ENCODE measurements at regions not wholly inside any gene's neighbourhood (a gene's known extent, or its start where the extent isn't known, plus 50 kb on each side); places are given as distances from the start of the nearest gene placed in this dataset.
A peak's percentile ranks its signal among the peaks of the same experiment; 100 is the strongest.

DNA sequence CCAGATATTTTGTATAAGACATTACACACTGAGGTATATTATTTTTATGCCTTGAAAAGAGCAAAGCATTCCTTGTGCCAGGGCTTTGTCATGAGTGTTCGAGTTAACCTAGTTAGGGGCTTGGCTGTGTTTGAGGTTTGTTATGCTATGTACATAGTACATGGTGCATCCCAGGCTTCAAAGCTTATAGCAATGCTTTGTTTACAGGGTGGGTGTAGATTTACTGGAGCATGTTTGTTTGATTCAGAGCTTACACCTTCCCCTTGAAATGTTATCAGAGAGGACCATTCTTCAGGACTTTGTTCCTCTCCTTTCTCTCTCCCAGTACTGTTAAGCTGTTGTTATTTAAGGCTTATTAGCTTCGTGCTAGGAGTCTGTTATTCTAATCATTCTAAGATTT is 738.7 kb upstream of the LRRTM4 start (continued):
- TF ChIP-seq, protein P1, sequence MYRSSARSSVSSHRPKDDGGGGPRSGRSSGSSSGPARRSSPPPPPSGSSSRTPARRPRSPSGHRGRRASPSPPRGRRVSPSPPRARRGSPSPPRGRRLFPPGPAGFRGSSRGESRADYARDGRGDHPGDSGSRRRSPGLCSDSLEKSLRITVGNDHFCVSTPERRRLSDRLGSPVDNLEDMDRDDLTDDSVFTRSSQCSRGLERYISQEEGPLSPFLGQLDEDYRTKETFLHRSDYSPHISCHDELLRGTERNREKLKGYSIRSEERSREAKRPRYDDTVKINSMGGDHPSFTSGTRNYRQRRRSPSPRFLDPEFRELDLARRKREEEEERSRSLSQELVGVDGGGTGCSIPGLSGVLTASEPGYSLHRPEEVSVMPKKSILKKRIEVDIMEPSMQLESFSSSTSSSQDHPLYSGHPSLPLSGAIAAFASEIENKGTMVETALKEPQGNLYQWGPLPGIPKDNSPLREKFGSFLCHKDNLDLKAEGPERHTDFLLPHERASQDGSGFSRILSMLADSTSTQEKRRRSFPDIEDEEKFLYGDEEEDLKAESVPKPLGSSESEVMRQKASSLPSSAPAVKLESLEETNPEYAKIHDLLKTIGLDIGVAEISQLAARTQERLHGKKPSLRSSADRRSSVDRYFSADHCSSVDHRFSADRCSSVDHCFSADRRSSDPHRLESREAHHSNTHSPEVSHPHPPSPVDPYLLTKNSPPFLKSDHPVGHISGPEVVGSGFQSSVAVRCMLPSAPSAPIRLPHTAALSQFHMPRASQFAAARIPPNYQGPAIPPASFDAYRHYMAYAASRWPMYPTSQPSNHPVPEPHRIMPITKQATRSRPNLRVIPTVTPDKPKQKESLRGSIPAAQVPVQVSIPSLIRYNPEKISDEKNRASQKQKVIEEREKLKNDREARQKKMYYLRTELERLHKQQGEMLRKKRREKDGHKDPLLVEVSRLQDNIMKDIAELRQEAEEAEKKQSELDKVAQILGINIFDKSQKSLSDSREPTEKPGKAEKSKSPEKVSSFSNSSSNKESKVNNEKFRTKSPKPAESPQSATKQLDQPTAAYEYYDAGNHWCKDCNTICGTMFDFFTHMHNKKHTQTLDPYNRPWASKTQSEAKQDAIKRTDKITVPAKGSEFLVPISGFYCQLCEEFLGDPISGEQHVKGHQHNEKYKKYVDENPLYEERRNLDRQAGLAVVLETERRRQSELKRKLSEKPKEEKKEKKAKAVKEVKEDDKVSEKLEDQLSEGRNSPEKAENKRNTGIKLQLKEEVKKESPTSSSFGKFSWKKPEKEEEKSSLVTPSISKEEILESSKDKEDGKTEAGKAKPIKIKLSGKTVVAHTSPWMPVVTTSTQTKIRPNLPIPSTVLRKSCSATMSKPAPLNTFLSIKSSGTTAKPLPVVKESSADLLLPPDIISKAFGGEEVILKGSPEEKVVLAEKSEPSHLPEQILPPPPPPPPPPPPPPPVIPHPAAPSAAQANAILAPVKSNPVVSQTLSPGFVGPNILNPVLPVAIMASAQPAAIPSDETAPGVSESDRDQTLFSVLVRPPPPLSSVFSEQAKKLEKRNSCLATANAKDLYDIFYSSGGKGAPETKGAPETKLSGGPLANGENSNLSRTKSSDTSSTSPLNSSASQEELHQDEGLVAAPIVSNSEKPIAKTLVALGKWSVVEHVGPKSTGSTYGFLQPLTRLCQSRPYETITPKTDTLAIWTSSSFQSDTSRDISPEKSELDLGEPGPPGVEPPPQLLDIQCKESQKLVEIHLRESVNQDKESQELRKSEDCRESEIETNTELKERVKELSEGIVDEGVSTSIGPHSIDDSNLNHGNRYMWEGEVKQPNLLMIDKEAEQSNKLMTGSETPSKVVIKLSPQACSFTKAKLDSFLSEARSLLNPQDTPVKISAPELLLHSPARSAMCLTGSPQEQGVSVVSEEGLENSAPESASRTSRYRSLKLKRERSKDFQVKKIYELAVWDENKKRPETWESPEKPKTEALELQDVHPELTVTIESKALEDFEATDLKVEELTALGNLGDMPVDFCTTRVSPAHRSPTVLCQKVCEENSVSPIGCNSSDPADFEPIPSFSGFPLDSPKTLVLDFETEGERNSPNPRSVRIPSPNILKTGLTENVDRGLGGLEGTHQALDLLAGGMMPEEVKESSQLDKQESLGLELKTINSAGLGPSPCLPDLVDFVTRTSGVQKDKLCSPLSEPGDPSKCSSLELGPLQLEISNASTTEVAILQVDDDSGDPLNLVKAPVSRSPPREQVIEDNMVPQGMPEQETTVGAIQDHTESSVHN (CRISPR knock-in tag; IDR thresholded peaks at IDR 0.05), result no peak
- TF ChIP-seq ZNF333 (CRISPR knock-in tag; IDR thresholded peaks at IDR 0.05; ENCODE audit: borderline replicate concordance) (no peak), GATAD2A (CRISPR knock-in tag; IDR thresholded peaks at IDR 0.05) (peak; percentile 97), MEIS1 (CRISPR knock-in tag; IDR thresholded peaks at IDR 0.05; ENCODE audit: borderline replicate concordance) (no peak), MTF2 (CRISPR knock-in tag; IDR thresholded peaks at IDR 0.05; ENCODE audit: borderline replicate concordance) (no peak), CREM (IDR thresholded peaks at IDR 0.05) (peak; percentile 87), CREM (CRISPR knock-in tag; IDR thresholded peaks at IDR 0.05) (no peak), ZNF841 (CRISPR knock-in tag; IDR thresholded peaks at IDR 0.05; ENCODE audit: borderline replicate concordance) (no peak), SYNCRIP (IDR thresholded peaks at IDR 0.05; ENCODE audit: insufficient read depth, low read depth, low read length) (no peak), PHF5A (CRISPR knock-in tag; IDR thresholded peaks at IDR 0.05; ENCODE audit: low read depth, unreplicated experiment) (no peak), ZNF839 (CRISPR knock-in tag; IDR thresholded peaks at IDR 0.05; ENCODE audit: borderline replicate concordance) (no peak), CHCHD3 (CRISPR knock-in tag; IDR thresholded peaks at IDR 0.05) (no peak), NRL (CRISPR knock-in tag; IDR thresholded peaks at IDR 0.05; ENCODE audit: borderline replicate concordance) (no peak)
- TF ChIP-seq, protein P2, sequence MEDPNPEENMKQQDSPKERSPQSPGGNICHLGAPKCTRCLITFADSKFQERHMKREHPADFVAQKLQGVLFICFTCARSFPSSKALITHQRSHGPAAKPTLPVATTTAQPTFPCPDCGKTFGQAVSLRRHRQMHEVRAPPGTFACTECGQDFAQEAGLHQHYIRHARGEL (CRISPR knock-in tag; IDR thresholded peaks at IDR 0.05), result no peak
- TF ChIP-seq, protein P3, sequence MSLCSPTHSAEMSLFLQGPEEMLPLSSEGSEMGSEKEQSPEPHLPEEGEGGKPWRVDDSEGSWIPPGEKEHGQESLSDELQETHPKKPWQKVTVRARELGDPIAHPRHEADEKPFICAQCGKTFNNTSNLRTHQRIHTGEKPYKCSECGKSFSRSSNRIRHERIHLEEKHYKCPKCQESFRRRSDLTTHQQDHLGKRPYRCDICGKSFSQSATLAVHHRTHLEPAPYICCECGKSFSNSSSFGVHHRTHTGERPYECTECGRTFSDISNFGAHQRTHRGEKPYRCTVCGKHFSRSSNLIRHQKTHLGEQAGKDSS (CRISPR knock-in tag; IDR thresholded peaks at IDR 0.05; ENCODE audit: borderline replicate concordance, low read depth), result no peak
- TF ChIP-seq, protein P4, sequence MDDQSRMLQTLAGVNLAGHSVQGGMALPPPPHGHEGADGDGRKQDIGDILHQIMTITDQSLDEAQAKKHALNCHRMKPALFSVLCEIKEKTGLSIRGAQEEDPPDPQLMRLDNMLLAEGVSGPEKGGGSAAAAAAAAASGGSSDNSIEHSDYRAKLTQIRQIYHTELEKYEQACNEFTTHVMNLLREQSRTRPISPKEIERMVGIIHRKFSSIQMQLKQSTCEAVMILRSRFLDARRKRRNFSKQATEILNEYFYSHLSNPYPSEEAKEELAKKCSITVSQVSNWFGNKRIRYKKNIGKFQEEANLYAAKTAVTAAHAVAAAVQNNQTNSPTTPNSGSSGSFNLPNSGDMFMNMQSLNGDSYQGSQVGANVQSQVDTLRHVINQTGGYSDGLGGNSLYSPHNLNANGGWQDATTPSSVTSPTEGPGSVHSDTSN (CRISPR knock-in tag; IDR thresholded peaks at IDR 0.05; ENCODE audit: borderline replicate concordance), result no peak
- TF ChIP-seq, protein P5, sequence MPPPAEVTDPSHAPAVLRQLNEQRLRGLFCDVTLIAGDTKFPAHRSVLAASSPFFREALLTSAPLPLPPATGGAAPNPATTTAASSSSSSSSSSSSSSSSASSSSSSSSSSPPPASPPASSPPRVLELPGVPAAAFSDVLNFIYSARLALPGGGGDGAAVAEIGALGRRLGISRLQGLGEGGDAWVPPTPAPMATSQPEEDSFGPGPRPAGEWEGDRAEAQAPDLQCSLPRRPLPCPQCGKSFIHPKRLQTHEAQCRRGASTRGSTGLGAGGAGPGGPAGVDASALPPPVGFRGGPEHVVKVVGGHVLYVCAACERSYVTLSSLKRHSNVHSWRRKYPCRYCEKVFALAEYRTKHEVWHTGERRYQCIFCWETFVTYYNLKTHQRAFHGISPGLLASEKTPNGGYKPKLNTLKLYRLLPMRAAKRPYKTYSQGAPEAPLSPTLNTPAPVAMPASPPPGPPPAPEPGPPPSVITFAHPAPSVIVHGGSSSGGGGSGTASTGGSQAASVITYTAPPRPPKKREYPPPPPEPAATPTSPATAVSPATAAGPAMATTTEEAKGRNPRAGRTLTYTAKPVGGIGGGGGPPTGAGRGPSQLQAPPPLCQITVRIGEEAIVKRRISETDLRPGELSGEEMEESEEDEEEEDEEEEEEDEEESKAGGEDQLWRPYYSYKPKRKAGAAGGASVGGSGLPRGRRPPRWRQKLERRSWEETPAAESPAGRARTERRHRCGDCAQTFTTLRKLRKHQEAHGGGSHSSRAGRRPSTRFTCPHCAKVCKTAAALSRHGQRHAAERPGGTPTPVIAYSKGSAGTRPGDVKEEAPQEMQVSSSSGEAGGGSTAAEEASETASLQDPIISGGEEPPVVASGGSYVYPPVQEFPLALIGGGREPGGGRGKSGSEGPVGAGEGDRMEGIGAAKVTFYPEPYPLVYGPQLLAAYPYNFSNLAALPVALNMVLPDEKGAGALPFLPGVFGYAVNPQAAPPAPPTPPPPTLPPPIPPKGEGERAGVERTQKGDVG (CRISPR knock-in tag; IDR thresholded peaks at IDR 0.05; ENCODE audit: borderline replicate concordance), result no peak

Data from HepG2 (cell line).